IMR-90 (cell line): ENCODE measurements at regions not wholly inside any gene's neighbourhood (a gene's known extent, or its start where the extent isn't known, plus 50 kb on each side); places are given as distances from the start of the nearest gene placed in this dataset.

Experiments
- ATAC-seq: fragments of 200-7000 bp; cut with Tn5 transposase; 2 replicates; pipeline ENCODE4 v1.9.1; 2020; ENCODE audit warnings: low read depth, mild to moderate bottlenecking, moderate library complexity
- BruUV-seq: library from RNA; stranded (reverse); fragments of 400-500 nt; replicated peaks from 2 replicates; lab custom pipeline; 2021; lab: Mats Ljungman, UMichigan
- CTCF ChIA-PET: fragments of 300-600 bp; formaldehyde crosslinking; extraction: SDS; loops from one replicate; lab custom pipeline; 2021; ENCODE audit warnings: antibody characterized with exemption; lab: Yijun Ruan, JAX
- POLR2A ChIA-PET: fragments of 300-600 bp; sonication (Branson Sonifier 250); formaldehyde crosslinking; loops from one replicate; lab custom pipeline; 2022; ENCODE audit warnings: antibody characterized with exemption; ENCODE audit not compliant: unreplicated experiment; lab: Charles Lee
- DNase-seq: peaks from one replicate; pipeline ENCODE4 v3.0.0; 2013
- H2AFZ ChIP-seq: replicated peaks from 2 replicates; pipeline ENCODE3; 2013; ENCODE audit warnings: low read length, mild to moderate bottlenecking; ENCODE audit not compliant: poor library complexity
- H2AK5ac ChIP-seq: 2 replicates; pipeline ENCODE4 v1.6.1; 2013; ENCODE audit warnings: low read depth, low read length, inconsistent platforms
- H2AK9ac ChIP-seq: replicated peaks from 2 replicates; pipeline ENCODE3; 2013; ENCODE audit warnings: mild to moderate bottlenecking, low read depth, low read length, moderate library complexity; ENCODE audit not compliant: poor library complexity
- H2BK120ac ChIP-seq: 2 replicates; pipeline ENCODE4 v1.6.1; 2013; ENCODE audit warnings: low read depth, low read length, inconsistent platforms
- H2BK15ac ChIP-seq: 3 replicates; pipeline ENCODE4 v1.6.1; 2013; ENCODE audit warnings: low read depth, low read length, inconsistent platforms
- H2BK20ac ChIP-seq: 2 replicates; pipeline ENCODE4 v1.6.1; 2013; ENCODE audit warnings: low read depth, mild to moderate bottlenecking, inconsistent platforms, low read length, moderate library complexity
- H2BK5ac ChIP-seq: 2 replicates; pipeline ENCODE4 v1.6.1; 2013; ENCODE audit warnings: mild to moderate bottlenecking, low read depth, low read length, inconsistent platforms; ENCODE audit not compliant: poor library complexity, severe bottlenecking
- H3K14ac ChIP-seq: replicated peaks from 2 replicates; pipeline ENCODE4 v1.6.1; 2013; ENCODE audit warnings: low read depth, low read length, inconsistent platforms
- H3K18ac ChIP-seq: 2 replicates; pipeline ENCODE4 v1.6.1; 2013; ENCODE audit warnings: low read depth, low read length, control low read depth
- H3K23ac ChIP-seq: 2 replicates; pipeline ENCODE4 v1.6.1; 2013; ENCODE audit warnings: low read depth, low read length, inconsistent platforms
- H3K27ac ChIP-seq: 2 replicates; pipeline ENCODE4 v1.5.1; 2013; ENCODE audit warnings: mild to moderate bottlenecking, control low read depth, low read length; ENCODE audit not compliant: insufficient read depth
- H3K27me3 ChIP-seq: 2 replicates; pipeline ENCODE4 v1.6.1; 2013; ENCODE audit warnings: low read length; ENCODE audit not compliant: control insufficient read depth, insufficient read depth
- H3K36me3 ChIP-seq: 2 replicates; pipeline ENCODE4 v1.6.1; 2013; ENCODE audit warnings: low read length, mixed read lengths; ENCODE audit not compliant: control insufficient read depth, insufficient read depth
- H3K4ac ChIP-seq: 2 replicates; pipeline ENCODE4 v1.6.1; 2013; ENCODE audit warnings: low read depth, low read length, inconsistent platforms
- H3K4me1 ChIP-seq: 2 replicates; pipeline ENCODE4 v1.6.1; 2013; ENCODE audit warnings: low read length, mixed read lengths; ENCODE audit not compliant: control insufficient read depth, insufficient read depth
- H3K4me2 ChIP-seq: 2 replicates; pipeline ENCODE4 v1.6.1; 2013; ENCODE audit warnings: low read depth, mild to moderate bottlenecking, control low read depth, low read length, moderate library complexity
- H3K4me3 ChIP-seq: 2 replicates; pipeline ENCODE4 v1.5.1; 2013; ENCODE audit warnings: low read depth, mild to moderate bottlenecking, control low read depth, low read length, moderate library complexity; ENCODE audit not compliant: insufficient read depth
- H3K56ac ChIP-seq: 2 replicates; pipeline ENCODE4 v1.6.1; 2013; ENCODE audit warnings: low read length, inconsistent platforms; ENCODE audit not compliant: insufficient read depth; ENCODE audit errors: extremely low read depth
- H3K79me1 ChIP-seq, 2 experiments: 2 replicates each; pipeline ENCODE4 v1.6.1; 2013; ENCODE audit warnings: low read length in 2 of 2, inconsistent platforms in 1 of 2, low read depth in 1 of 2
- H3K9ac ChIP-seq: 2 replicates; pipeline ENCODE4 v1.6.1; 2013; ENCODE audit warnings: low read depth, low read length, control low read depth
- H3K9me1 ChIP-seq: 2 replicates; pipeline ENCODE4 v1.6.1; 2013; ENCODE audit warnings: low read length, inconsistent platforms; ENCODE audit not compliant: insufficient read depth
- H3K9me3 ChIP-seq: 2 replicates; pipeline ENCODE4 v1.6.1; 2013; ENCODE audit warnings: low read length; ENCODE audit not compliant: control insufficient read depth, insufficient read depth
- H4K20me1 ChIP-seq: 2 replicates; pipeline ENCODE4 v1.6.1; 2013; ENCODE audit warnings: low read length, inconsistent platforms; ENCODE audit not compliant: insufficient read depth
- H4K5ac ChIP-seq: 2 replicates; pipeline ENCODE4 v1.6.1; 2013; ENCODE audit warnings: mild to moderate bottlenecking, low read depth, low read length, control low read depth
- H4K8ac ChIP-seq, 2 experiments: 2 replicates each; pipeline ENCODE4 v1.6.1; 2013; ENCODE audit warnings: low read depth in 2 of 2, low read length in 2 of 2, control low read depth in 1 of 2, inconsistent platforms in 1 of 2
- H4K91ac ChIP-seq: 2 replicates; pipeline ENCODE4 v1.6.1; 2013; ENCODE audit warnings: low read depth, low read length, inconsistent platforms; ENCODE audit not compliant: insufficient read depth
- BHLHE40 ChIP-seq: fragments of 150-350 bp; IDR thresholded peaks from 2 replicates; pipeline ENCODE4 v1.6.1; 2016; ENCODE audit warnings: mild to moderate bottlenecking, low read depth, low read length
- CHD1 ChIP-seq: IDR thresholded peaks from 2 replicates; pipeline ENCODE4 v1.6.1; 2012; ENCODE audit warnings: low read depth, low read length, improper control_type of control experiment
- FOS ChIP-seq: fragments of 150-350 bp; IDR thresholded peaks from 2 replicates; pipeline ENCODE4 v1.6.1; 2016; ENCODE audit warnings: low read depth, low read length
- MAFK ChIP-seq: IDR thresholded peaks from 2 replicates; pipeline ENCODE4 v1.6.1; 2012; ENCODE audit warnings: low read depth, low read length, improper control_type of control experiment
- MAZ ChIP-seq: IDR thresholded peaks from 2 replicates; pipeline ENCODE4 v1.6.1; 2012; ENCODE audit warnings: low read depth, mild to moderate bottlenecking, low read length, improper control_type of control experiment, moderate library complexity, borderline replicate concordance
- MXI1 ChIP-seq: IDR thresholded peaks from 2 replicates; pipeline ENCODE4 v1.6.1; 2012; ENCODE audit warnings: low read depth, mild to moderate bottlenecking, low read length, moderate library complexity, borderline replicate concordance
- NFE2L2 ChIP-seq: fragments of 150-350 bp; IDR thresholded peaks from 2 replicates; pipeline ENCODE4 v1.6.1; 2016; ENCODE audit warnings: low read depth, mild to moderate bottlenecking, low read length
- POLR2A ChIP-seq: IDR thresholded peaks from 2 replicates; pipeline ENCODE4 v1.6.1; 2012; ENCODE audit warnings: mild to moderate bottlenecking, low read depth, low read length
- RAD21 ChIP-seq: IDR thresholded peaks from 2 replicates; pipeline ENCODE4 v1.6.1; 2012; ENCODE audit warnings: low read length, improper control_type of control experiment
- RCOR1 ChIP-seq: IDR thresholded peaks from 2 replicates; pipeline ENCODE4 v1.6.1; 2012; ENCODE audit warnings: mild to moderate bottlenecking, low read length, improper control_type of control experiment; ENCODE audit not compliant: insufficient replicate concordance
- RFX5 ChIP-seq: IDR thresholded peaks from 2 replicates; pipeline ENCODE4 v1.8.0; 2012; ENCODE audit warnings: low read depth, mild to moderate bottlenecking, low read length, moderate library complexity
- SMC3 ChIP-seq: fragments of 150-350 bp; IDR thresholded peaks from 2 replicates; pipeline ENCODE4 v1.6.1; 2016; ENCODE audit warnings: low read depth, mild to moderate bottlenecking, antibody characterized with exemption, low read length, moderate library complexity
- WGBS, 2 experiments: methylation state at CpG; one replicate each; pipeline versions ENCODE4 v1.1.5 to v1.1.7; 2013; ENCODE audit warnings: missing lambda C conversion rate in 2 of 2; ENCODE audit not compliant: insufficient read length in 1 of 2; ENCODE audit errors: extremely low coverage in 2 of 2; 5-methylcytosine and 5-hydroxymethylcytosine counted together
- dilution Hi-C: fragments of 300-500 bp; cut with HindIII; formaldehyde crosslinking; loops from one replicate; pipeline ENCODE4 v1.14.3; 2018; ENCODE audit warnings: low sequenced_read_pairs; ENCODE audit not compliant: unreplicated experiment
- in situ Hi-C: fragments of 300-500 bp; cut with MboI; formaldehyde crosslinking; loops from 3 replicates; pipeline ENCODE4 v1.14.3; 2019; ENCODE audit warnings: low sequenced_read_pairs, inconsistent platforms, mixed read lengths
- intact Hi-C: fragments of 100-400 bp; cut with micrococcal nuclease; formaldehyde crosslinking; loops from 2 replicates; pipeline ENCODE4 v1.10.0; 2022
- TF ChIP-seq, protein P1 (sequence below): fragments of 150-350 bp; IDR thresholded peaks from 2 replicates; pipeline ENCODE4 v1.6.1; 2017; ENCODE audit warnings: mild to moderate bottlenecking, antibody characterized with exemption, low read length, low read depth
- TF ChIP-seq, protein P2 (sequence below): conservative IDR thresholded peaks from 2 replicates; pipeline ENCODE4 v1.5.1; 2012; ENCODE audit warnings: mild to moderate bottlenecking, low read depth, low read length, improper control_type of control experiment
- TF ChIP-seq, protein P3 (sequence below): fragments of 150-350 bp; IDR thresholded peaks from 2 replicates; pipeline ENCODE4 v1.6.1; 2016; ENCODE audit warnings: low read depth, mild to moderate bottlenecking, low read length, moderate library complexity, borderline replicate concordance

DNA sequence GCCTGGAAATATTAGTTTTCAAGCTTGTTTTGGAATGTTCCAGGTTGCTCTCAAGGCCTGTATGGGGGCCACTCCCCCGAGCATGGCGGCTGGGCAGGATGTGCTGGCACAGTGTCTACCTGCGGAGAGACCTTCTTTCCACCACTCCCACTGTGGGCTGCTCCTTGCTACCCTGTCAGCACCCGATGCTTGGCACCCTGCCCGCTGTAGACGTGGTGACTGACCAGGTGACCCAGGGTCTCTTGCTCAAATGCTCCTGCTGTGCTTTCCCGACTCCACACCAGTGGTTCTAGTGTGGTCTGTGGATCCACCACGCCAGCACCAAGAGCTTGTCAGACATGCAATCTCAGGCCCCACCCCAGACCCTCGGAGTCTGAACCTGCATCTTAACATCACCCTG lies 213.3 kb downstream of the SH3BP4 start:
- ATAC-seq (no peak), DNase-seq (no peak)
- H3K9ac ChIP-seq: no peak overlapping the region
- no peak overlapping the region for H3K14ac ChIP-seq
- H3K4me1 ChIP-seq: no peaks in the 10 kb centered on the region
- H4K8ac ChIP-seq: no peak overlapping the region
- intact Hi-C loops: no loop called here
- H3K36me3 ChIP-seq: no peaks in the 10 kb centered on the region
- no peak overlapping the region for H2BK15ac ChIP-seq
- no peak overlapping the region for H2AK5ac ChIP-seq
- no peaks in the 10 kb centered on the region for H3K9me3 ChIP-seq
- H3K79me1 ChIP-seq: no peaks in the 10 kb centered on the region
- no TSS peak for BruUV-seq
- no peak overlapping the region for H3K18ac ChIP-seq
- WGBS, 2 experiments: 78% methylated on average over 4 of the region's 9 CpGs; no CpG with 5 or more reads in 1 of the 2 experiments
- no peak overlapping the region for H3K4me3 ChIP-seq
- no peak overlapping the region for H4K91ac ChIP-seq
- H2AFZ ChIP-seq: no peak overlapping the region
- ChIA-PET CTCF (no interaction called here), POLR2A (no interaction called here)
- H4K20me1 ChIP-seq: no peaks in the 10 kb centered on the region
- no peak overlapping the region for H2BK120ac ChIP-seq
- no peaks in the 10 kb centered on the region for H3K9me1 ChIP-seq
- H3K27me3 ChIP-seq: peaks cover 7% of the 10 kb centered on the region
- no peak overlapping the region for H2BK5ac ChIP-seq
- no peak overlapping the region for H2AK9ac ChIP-seq
- no peak overlapping the region for H3K23ac ChIP-seq
- TF ChIP-seq RAD21: no peak
- TF ChIP-seq POLR2A: no peak
- TF ChIP-seq, protein P1, sequence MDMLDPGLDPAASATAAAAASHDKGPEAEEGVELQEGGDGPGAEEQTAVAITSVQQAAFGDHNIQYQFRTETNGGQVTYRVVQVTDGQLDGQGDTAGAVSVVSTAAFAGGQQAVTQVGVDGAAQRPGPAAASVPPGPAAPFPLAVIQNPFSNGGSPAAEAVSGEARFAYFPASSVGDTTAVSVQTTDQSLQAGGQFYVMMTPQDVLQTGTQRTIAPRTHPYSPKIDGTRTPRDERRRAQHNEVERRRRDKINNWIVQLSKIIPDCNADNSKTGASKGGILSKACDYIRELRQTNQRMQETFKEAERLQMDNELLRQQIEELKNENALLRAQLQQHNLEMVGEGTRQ: no peak
- TF ChIP-seq, protein P2, sequence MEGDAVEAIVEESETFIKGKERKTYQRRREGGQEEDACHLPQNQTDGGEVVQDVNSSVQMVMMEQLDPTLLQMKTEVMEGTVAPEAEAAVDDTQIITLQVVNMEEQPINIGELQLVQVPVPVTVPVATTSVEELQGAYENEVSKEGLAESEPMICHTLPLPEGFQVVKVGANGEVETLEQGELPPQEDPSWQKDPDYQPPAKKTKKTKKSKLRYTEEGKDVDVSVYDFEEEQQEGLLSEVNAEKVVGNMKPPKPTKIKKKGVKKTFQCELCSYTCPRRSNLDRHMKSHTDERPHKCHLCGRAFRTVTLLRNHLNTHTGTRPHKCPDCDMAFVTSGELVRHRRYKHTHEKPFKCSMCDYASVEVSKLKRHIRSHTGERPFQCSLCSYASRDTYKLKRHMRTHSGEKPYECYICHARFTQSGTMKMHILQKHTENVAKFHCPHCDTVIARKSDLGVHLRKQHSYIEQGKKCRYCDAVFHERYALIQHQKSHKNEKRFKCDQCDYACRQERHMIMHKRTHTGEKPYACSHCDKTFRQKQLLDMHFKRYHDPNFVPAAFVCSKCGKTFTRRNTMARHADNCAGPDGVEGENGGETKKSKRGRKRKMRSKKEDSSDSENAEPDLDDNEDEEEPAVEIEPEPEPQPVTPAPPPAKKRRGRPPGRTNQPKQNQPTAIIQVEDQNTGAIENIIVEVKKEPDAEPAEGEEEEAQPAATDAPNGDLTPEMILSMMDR: no peak
- no peak for TF ChIP-seq BHLHE40
- TF ChIP-seq RFX5: no peak
- TF ChIP-seq MXI1: no peak
- TF ChIP-seq FOS: no peak
- TF ChIP-seq CHD1: no peak
- TF ChIP-seq, protein P3, sequence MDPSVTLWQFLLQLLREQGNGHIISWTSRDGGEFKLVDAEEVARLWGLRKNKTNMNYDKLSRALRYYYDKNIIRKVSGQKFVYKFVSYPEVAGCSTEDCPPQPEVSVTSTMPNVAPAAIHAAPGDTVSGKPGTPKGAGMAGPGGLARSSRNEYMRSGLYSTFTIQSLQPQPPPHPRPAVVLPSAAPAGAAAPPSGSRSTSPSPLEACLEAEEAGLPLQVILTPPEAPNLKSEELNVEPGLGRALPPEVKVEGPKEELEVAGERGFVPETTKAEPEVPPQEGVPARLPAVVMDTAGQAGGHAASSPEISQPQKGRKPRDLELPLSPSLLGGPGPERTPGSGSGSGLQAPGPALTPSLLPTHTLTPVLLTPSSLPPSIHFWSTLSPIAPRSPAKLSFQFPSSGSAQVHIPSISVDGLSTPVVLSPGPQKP: no peak
- TF ChIP-seq SMC3: no peak
- TF ChIP-seq MAZ: no peak
- TF ChIP-seq MAFK: no peak
- TF ChIP-seq NFE2L2: no peak
- TF ChIP-seq RCOR1: no peak
- H4K5ac ChIP-seq: no peak overlapping the region
- H3K27ac ChIP-seq: no peak overlapping the region
- no peak overlapping the region for H2BK20ac ChIP-seq
- H3K56ac ChIP-seq: no peak overlapping the region
- H3K4ac ChIP-seq: no peak overlapping the region
- H3K4me2 ChIP-seq: no peak overlapping the region
- dilution Hi-C loops: no loop called here
- in situ Hi-C loops: no loop called here
